ENCODE measurements at regions not wholly inside any gene's neighbourhood (a gene's known extent, or its start where the extent isn't known, plus 50 kb on each side); places are given as distances from the start of the nearest gene placed in this dataset.

DNA sequence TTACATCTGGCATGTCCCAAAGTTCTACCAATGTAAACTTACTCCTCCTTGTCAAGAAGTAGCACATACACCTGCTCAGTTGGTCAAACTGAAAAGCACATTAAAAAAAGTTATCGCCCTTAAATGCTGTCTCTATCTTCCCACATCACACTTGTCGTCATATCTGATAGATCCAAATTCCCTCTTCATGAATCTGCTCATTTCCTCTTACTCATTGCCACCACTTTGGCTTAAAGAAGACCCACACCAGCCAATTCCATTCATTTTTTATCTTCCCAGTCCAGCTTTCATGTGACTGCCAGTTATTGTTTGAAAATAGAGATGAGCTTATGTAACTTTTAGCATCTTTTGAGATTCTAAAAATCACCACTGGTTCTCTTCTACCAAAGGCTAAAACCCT is 305.9 kb upstream of the MTNR1B start:
- DNase-seq (ENCODE audit: low read depth in 1 of 2, low spot score in 2 of 2) (no peak), FAIRE-seq (no peak)
- H4K5ac ChIP-seq (ENCODE audit: insufficient read length, low read depth, low read length): no peak overlapping the region
- no peaks in the 10 kb centered on the region for H3K79me2 ChIP-seq (ENCODE audit: control insufficient read depth in 1 of 2, insufficient read depth in 2 of 2, low read length in 2 of 2)
- H3K4ac ChIP-seq (replicated peaks; ENCODE audit: insufficient read length, low read depth, low read length): no peak overlapping the region
- H4K20me1 ChIP-seq (replicated peaks in 1 of 2; ENCODE audit: control insufficient read depth in 1 of 2, insufficient read depth in 2 of 2, low read length in 2 of 2): no peaks in the 10 kb centered on the region
- ChIA-PET POLR2A (ENCODE audit: partially characterized antibody) (no interaction called here), CTCF (ENCODE audit: partially characterized antibody) (interaction anchor here (1.2 to 1.4 kb wide), 2 partner anchors 13 to 36 kb away, joined by 3 to 4 read pairs; no protein-coding TSS in a partner anchor)
- H3K27me3 ChIP-seq (replicated peaks in 1 of 4; ENCODE audit: control insufficient read depth in 3 of 4, extremely low read depth in 1 of 4, insufficient read depth in 3 of 4, low read length in 3 of 4): no peaks in the 10 kb centered on the region
- WGBS, 2 experiments (ENCODE audit: extremely low coverage in 1 of 2, insufficient coverage in 1 of 2, insufficient read length in 1 of 2, insufficient replicate concordance in 2 of 2, low coverage in 1 of 2, low lambda C conversion rate in 2 of 2, missing lambda C conversion rate in 1 of 2): 80% methylated on average over 2 of the region's 2 CpGs; no CpG with 5 or more reads in 1 of the 2 experiments
- H2BK15ac ChIP-seq (ENCODE audit: low read length): no peak overlapping the region
- no peaks in the 10 kb centered on the region for H3K9me3 ChIP-seq (ENCODE audit: insufficient read depth in 2 of 2, low read depth in 1 of 2, low read length in 1 of 2)
- no peak overlapping the region for H3K4me2 ChIP-seq (ENCODE audit: insufficient read depth in 1 of 2, low read depth in 2 of 2, low read length in 2 of 2)
- H2AK5ac ChIP-seq (ENCODE audit: low read depth, low read length): no peak overlapping the region
- TF ChIP-seq ASH2L (IDR thresholded peaks at IDR 0.05; ENCODE audit: low read length) (no peak), EP300 (IDR thresholded peaks at IDR 0.05; ENCODE audit: borderline replicate concordance in 1 of 2, low read depth in 2 of 2, low read length in 2 of 2) (no peak), TAF1 (IDR thresholded peaks at IDR 0.05; ENCODE audit: low read depth, low read length) (no peak), KDM1A (IDR thresholded peaks at IDR 0.05; ENCODE audit: borderline replicate concordance, low read length) (no peak), GTF2F1 (IDR thresholded peaks at IDR 0.05; ENCODE audit: borderline replicate concordance, low read depth, low read length) (no peak), RAD21 (IDR thresholded peaks at IDR 0.05 in 1 of 2, conservative IDR thresholded peaks at IDR 0.05 in 1 of 2; ENCODE audit: low read depth in 2 of 2, low read length in 2 of 2) (no peak), CHD2 (IDR thresholded peaks at IDR 0.05; ENCODE audit: low read length) (no peak), ZNF274 (IDR thresholded peaks at IDR 0.05; ENCODE audit: borderline replicate concordance, extremely low read depth, low read length) (no peak), TAF7 (optimal IDR thresholded peaks at IDR 0.05; ENCODE audit: borderline replicate concordance, low read depth, low read length) (no peak), CHD1 (IDR thresholded peaks at IDR 0.05; ENCODE audit: low read depth, low read length) (no peak), SIN3A (conservative IDR thresholded peaks at IDR 0.05 in 1 of 2, IDR thresholded peaks at IDR 0.05 in 1 of 2; ENCODE audit: low read depth in 1 of 2, low read length in 2 of 2) (no peak)
- H3K14ac ChIP-seq (ENCODE audit: insufficient read length): no peak overlapping the region
- no peak overlapping the region for H3K27ac ChIP-seq (ENCODE audit: low read depth, low read length)
- H3K56ac ChIP-seq (replicated peaks; ENCODE audit: insufficient read length, low read depth, low read length): no peak overlapping the region
- no peak overlapping the region for H3K23ac ChIP-seq (ENCODE audit: insufficient read length)
- H3K4me1 ChIP-seq (replicated peaks in 1 of 4; ENCODE audit: control insufficient read depth in 3 of 4, insufficient read depth in 4 of 4, low read length in 3 of 4): peaks cover 0 to 6% (median 3%) of the 10 kb centered on the region in 4 experiments; a peak in 3 of 7 replicates
- no peak overlapping the region for H3K4me3 ChIP-seq (ENCODE audit: extremely low read depth in 1 of 4, insufficient read depth in 2 of 4, low read depth in 3 of 4, low read length in 4 of 4)
- H2BK5ac ChIP-seq (ENCODE audit: low read depth, low read length): no peak overlapping the region
- H2BK12ac ChIP-seq (ENCODE audit: low read depth, low read length): no peak overlapping the region
- H2BK20ac ChIP-seq (ENCODE audit: low read length): no peak overlapping the region
- no peak overlapping the region for H4K8ac ChIP-seq (ENCODE audit: extremely low read depth, insufficient read depth, low read length)
- H3K79me1 ChIP-seq (ENCODE audit: low read depth, low read length): no peaks in the 10 kb centered on the region
- H3K23me2 ChIP-seq (ENCODE audit: low read depth, low read length): no peaks in the 10 kb centered on the region
- H2AFZ ChIP-seq (ENCODE audit: low read length): no peak overlapping the region
- no peak overlapping the region for H3K18ac ChIP-seq (ENCODE audit: extremely low read depth, low read length)
- H2BK120ac ChIP-seq (replicated peaks; ENCODE audit: low read depth, low read length): no peak overlapping the region
- H3K9ac ChIP-seq (replicated peaks in 1 of 4; ENCODE audit: extremely low read depth in 1 of 4, low read depth in 3 of 4, low read length in 3 of 4): no peak overlapping the region
- no peaks in the 10 kb centered on the region for H3K36me3 ChIP-seq (ENCODE audit: control insufficient read depth in 2 of 4, insufficient read depth in 4 of 4, low read length in 3 of 4)
- H4K91ac ChIP-seq (replicated peaks; ENCODE audit: insufficient read length, low read length): no peak overlapping the region
